ENCODE measurements at regions not wholly inside any gene's neighbourhood (a gene's known extent, or its start where the extent isn't known, plus 50 kb on each side); places are given as distances from the start of the nearest gene placed in this dataset.
"Not testable (repeated sequence)": the region's sequence is repeated elsewhere in the genome, so short reads cannot be mapped to it uniquely, and the experiment has no call there.

GRCh38 chrX:55159551-55159950 is 60.6 kb upstream of the PAGE5 start:
- no peak for TF ChIP-seq CTCF (IDR thresholded peaks at IDR 0.05; ENCODE audit: low read depth, low read length)
- in situ Hi-C loops (cut with HindIII; ENCODE audit: low sequenced_read_pairs) = no loop called here
- no peak for DNase-seq (ENCODE audit: low read depth, low spot score)
- H3K4me3 ChIP-seq (ENCODE audit: low read depth, low read length) = no peak overlapping the region

- DNase-seq (ENCODE audit: low read depth, low spot score) = peak; percentile 90
- in situ Hi-C loops (cut with HindIII; ENCODE audit: low sequenced_read_pairs) = no loop called here
- H3K4me3 ChIP-seq (ENCODE audit: low read depth, low read length) = peak overlapping the region; percentile 69
- peak; percentile 32 for TF ChIP-seq CTCF (IDR thresholded peaks at IDR 0.05; ENCODE audit: low read depth, low read length)
Observed at GRCh38 chrX:55160685-55161552, 59.2 kb upstream of the PAGE5 start.

GRCh38 chrX:55161581-55161980 is 58.6 kb upstream of the PAGE5 start:
- peak; percentile 7 for DNase-seq (ENCODE audit: low read depth, low spot score)
- TF ChIP-seq CTCF (IDR thresholded peaks at IDR 0.05; ENCODE audit: low read depth, low read length) = no peak
- in situ Hi-C loops (cut with HindIII; ENCODE audit: low sequenced_read_pairs) = no loop called here
- peak overlapping the region; percentile 69 for H3K4me3 ChIP-seq (ENCODE audit: low read depth, low read length)

GRCh38 chrX:55163171-55163570 is 57.0 kb upstream of the PAGE5 start:
- in situ Hi-C loops (cut with HindIII; ENCODE audit: low sequenced_read_pairs) = no loop called here
- TF ChIP-seq CTCF (IDR thresholded peaks at IDR 0.05; ENCODE audit: low read depth, low read length) = no peak
- no peak for DNase-seq (ENCODE audit: low read depth, low spot score)
- no peak overlapping the region for H3K4me3 ChIP-seq (ENCODE audit: low read depth, low read length)

- in situ Hi-C loops (cut with HindIII; ENCODE audit: low sequenced_read_pairs); DNase-seq (ENCODE audit: low read depth, low spot score): not testable (repeated sequence)
Observed at GRCh38 chrX:55165026-55165425, 55.1 kb upstream of the PAGE5 start.

GRCh38 chrX:55167124-55167803 is 52.9 kb upstream of the PAGE5 start:
- in situ Hi-C loops (cut with HindIII; ENCODE audit: low sequenced_read_pairs) = no loop called here
- no peak overlapping the region for H3K4me3 ChIP-seq (ENCODE audit: low read depth, low read length)
- DNase-seq (ENCODE audit: low read depth, low spot score) = no peak
- no peak for TF ChIP-seq CTCF (IDR thresholded peaks at IDR 0.05; ENCODE audit: low read depth, low read length)

More at GRCh38 chrX:55165026-55165425, 55.1 kb upstream of the PAGE5 start:
- H3K4me3 ChIP-seq (ENCODE audit: low read depth, low read length) = not testable (repeated sequence)

- H3K4me3 ChIP-seq (ENCODE audit: low read depth, low read length) = no peak overlapping the region
- DNase-seq (ENCODE audit: low read depth, low spot score) = no peak
- in situ Hi-C loops (cut with HindIII; ENCODE audit: low sequenced_read_pairs) = no loop called here
- no peak for TF ChIP-seq CTCF (IDR thresholded peaks at IDR 0.05; ENCODE audit: low read depth, low read length)
Observed at GRCh38 chrX:55167901-55168300, 52.2 kb upstream of the PAGE5 start.
